BE2C (cell line): ENCODE measurements at regions not wholly inside any gene's neighbourhood (a gene's known extent, or its start where the extent isn't known, plus 50 kb on each side); places are given as distances from the start of the nearest gene placed in this dataset.

Experiments used
- DNase-seq: peaks from one replicate; pipeline ENCODE4 v3.0.0-alpha.2; 2020
- H3K27me3 ChIP-seq: fragments of 250-450 bp; sonication (Bioruptor Pico); 2 replicates; pipeline ENCODE4 v1.5.1; 2020; ENCODE audit warnings: mild to moderate bottlenecking
- H3K36me3 ChIP-seq: fragments of 250-450 bp; sonication (Bioruptor Pico); 2 replicates; pipeline ENCODE4 v1.5.1; 2020; ENCODE audit warnings: mild to moderate bottlenecking
- H3K4me1 ChIP-seq: fragments of 250-450 bp; sonication (Bioruptor Pico); 2 replicates; pipeline ENCODE4 v1.5.1; 2020
- H3K4me3 ChIP-seq: 2 replicates; pipeline ENCODE4 v1.5.1; 2011; ENCODE audit warnings: low read depth, low read length
- H3K9me3 ChIP-seq: fragments of 250-450 bp; sonication (Bioruptor Pico); 2 replicates; pipeline ENCODE4 v1.5.1; 2020
- CTCF ChIP-seq: IDR thresholded peaks from 2 replicates; pipeline ENCODE4 v1.5.1; 2012; ENCODE audit warnings: mild to moderate bottlenecking, low read depth, low read length

- H3K4me1 ChIP-seq, result no peaks in the 10 kb centered on the region; the same call in 1 of the 2 replicates
- no peak for TF ChIP-seq CTCF
- no peak overlapping the region for H3K4me3 ChIP-seq
- no peak for DNase-seq
- H3K9me3 ChIP-seq, result no peaks in the 10 kb centered on the region
- no peaks in the 10 kb centered on the region; the same call in 1 of the 2 replicates for H3K27me3 ChIP-seq
- H3K36me3 ChIP-seq, result no peaks in the 10 kb centered on the region
Observed at GRCh38 chr17:77674358-77674757, 284.1 kb upstream of the TNRC6C start.

- Histone ChIP-seq H3K9me3 (no peaks in the 10 kb centered on the region), H3K27me3 (no peaks in the 10 kb centered on the region; the same call in 1 of the 2 replicates), H3K4me3 (no peak overlapping the region), H3K4me1 (no peaks in the 10 kb centered on the region; the same call in 1 of the 2 replicates), H3K36me3 (no peaks in the 10 kb centered on the region)
- TF ChIP-seq CTCF, result no peak
- no peak for DNase-seq
Observed at GRCh38 chr17:77675411-77675810, 283.1 kb upstream of the TNRC6C start.

- DNase-seq, result no peak
Observed at GRCh38 chr17:77675816-77676215, 282.7 kb upstream of the TNRC6C start.

GRCh38 chr17:77676237-77676661, 282.3 kb upstream of the TNRC6C start:
- Histone ChIP-seq H3K27me3 (no peaks in the 10 kb centered on the region; the same call in 1 of the 2 replicates), H3K9me3 (no peaks in the 10 kb centered on the region), H3K4me1 (no peaks in the 10 kb centered on the region; the same call in 1 of the 2 replicates), H3K4me3 (no peak overlapping the region), H3K36me3 (no peaks in the 10 kb centered on the region)
- TF ChIP-seq CTCF, result no peak
- no peak for DNase-seq

More at GRCh38 chr17:77675816-77676215, 282.7 kb upstream of the TNRC6C start:
- H3K4me3 ChIP-seq, result no peak overlapping the region
- H3K4me1 ChIP-seq, result no peaks in the 10 kb centered on the region; the same call in 1 of the 2 replicates
- no peaks in the 10 kb centered on the region for H3K9me3 ChIP-seq
- no peaks in the 10 kb centered on the region for H3K36me3 ChIP-seq
- no peaks in the 10 kb centered on the region; the same call in 1 of the 2 replicates for H3K27me3 ChIP-seq
- no peak for TF ChIP-seq CTCF

GRCh38 chr17:77677211-77677610, 281.3 kb upstream of the TNRC6C start:
- no peak for TF ChIP-seq CTCF
- no peaks in the 10 kb centered on the region for H3K36me3 ChIP-seq
- no peak overlapping the region for H3K4me3 ChIP-seq
- no peak for DNase-seq
- H3K9me3 ChIP-seq, result no peaks in the 10 kb centered on the region; the same call in 1 of the 2 replicates
- H3K4me1 ChIP-seq, result peaks cover 3% of the 10 kb centered on the region; the same call in 1 of the 2 replicates
- H3K27me3 ChIP-seq, result no peaks in the 10 kb centered on the region; the same call in 1 of the 2 replicates

- no peak for TF ChIP-seq CTCF
- no peaks in the 10 kb centered on the region; the same call in 1 of the 2 replicates for H3K27me3 ChIP-seq
- no peak for DNase-seq
- no peaks in the 10 kb centered on the region; the same call in 1 of the 2 replicates for H3K9me3 ChIP-seq
- H3K36me3 ChIP-seq, result no peaks in the 10 kb centered on the region
- peaks cover 3% of the 10 kb centered on the region; the same call in 1 of the 2 replicates for H3K4me1 ChIP-seq
- H3K4me3 ChIP-seq, result no peak overlapping the region
Observed at GRCh38 chr17:77677630-77678029, 280.9 kb upstream of the TNRC6C start.
